ENCODE measurements at regions not wholly inside any gene's neighbourhood (a gene's known extent, or its start where the extent isn't known, plus 50 kb on each side); places are given as distances from the start of the nearest gene placed in this dataset.

GRCh38 chr4:38232741-38233140 is 272.5 kb downstream of the PTTG2 start:
- no peak for DNase-seq (ENCODE audit: extremely low spot score)
- ChIA-PET CTCF (interaction anchor here (1.5 kb wide), 1 partner anchor 35 kb away, joined by 3 read pairs; no protein-coding TSS in a partner anchor), POLR2A (no interaction called here)

GRCh38 chr4:38233727-38234480 is 273.7 kb downstream of the PTTG2 start:
- CTCF ChIA-PET = interaction anchor here (1.0 to 1.5 kb wide), 3 partner anchors 9 to 34 kb away, joined by 3 to 4 read pairs (median 3); no protein-coding TSS in a partner anchor
- TF ChIP-seq CTCF (IDR thresholded peaks at IDR 0.05; ENCODE audit: control extremely low read depth, extremely low read depth, low read depth, missing control alignments) = no peak
- no peak for DNase-seq (ENCODE audit: extremely low spot score)
- POLR2A ChIA-PET = no interaction called here

More at GRCh38 chr4:38232741-38233140, 272.5 kb downstream of the PTTG2 start:
- no peak for TF ChIP-seq CTCF (IDR thresholded peaks at IDR 0.05; ENCODE audit: control extremely low read depth, extremely low read depth, low read depth, missing control alignments)

- POLR2A ChIA-PET = no interaction called here
- no peak for TF ChIP-seq CTCF (IDR thresholded peaks at IDR 0.05; ENCODE audit: control extremely low read depth, extremely low read depth, low read depth, missing control alignments)
- DNase-seq (ENCODE audit: extremely low spot score) = no peak
- CTCF ChIA-PET = interaction anchor here (0.6 to 1.1 kb wide), 2 partner anchors 9 to 318 kb away, joined by 3 read pairs; no protein-coding TSS in a partner anchor
Observed at GRCh38 chr4:38235354-38235753, 275.2 kb downstream of the PTTG2 start.

- POLR2A ChIA-PET = no interaction called here
- CTCF ChIA-PET = interaction anchor here (1.1 kb wide), 1 partner anchor 8 kb away, joined by 3 read pairs; no protein-coding TSS in a partner anchor
- no peak for DNase-seq (ENCODE audit: extremely low spot score)
- no peak for TF ChIP-seq CTCF (IDR thresholded peaks at IDR 0.05; ENCODE audit: control extremely low read depth, extremely low read depth, low read depth, missing control alignments)
Observed at GRCh38 chr4:38236003-38236402, 275.8 kb downstream of the PTTG2 start.

- CTCF ChIA-PET = interaction anchor here (1.1 kb wide), 1 partner anchor 8 kb away, joined by 3 read pairs; no protein-coding TSS in a partner anchor
- POLR2A ChIA-PET = no interaction called here
- no peak for TF ChIP-seq CTCF (IDR thresholded peaks at IDR 0.05; ENCODE audit: control extremely low read depth, extremely low read depth, low read depth, missing control alignments)
- no peak for DNase-seq (ENCODE audit: extremely low spot score)
Observed at GRCh38 chr4:38236503-38236902, 276.3 kb downstream of the PTTG2 start.

- POLR2A ChIA-PET = no interaction called here
- no peak for TF ChIP-seq CTCF (IDR thresholded peaks at IDR 0.05; ENCODE audit: control extremely low read depth, extremely low read depth, low read depth, missing control alignments)
- CTCF ChIA-PET = no interaction called here
- DNase-seq (ENCODE audit: extremely low spot score) = no peak
Observed at GRCh38 chr4:38237139-38237538, 276.9 kb downstream of the PTTG2 start.

Measured in GM10248 (cell line).